ENCODE measurements at regions not wholly inside any gene's neighbourhood (a gene's known extent, or its start where the extent isn't known, plus 50 kb on each side); places are given as distances from the start of the nearest gene placed in this dataset.

DNA sequence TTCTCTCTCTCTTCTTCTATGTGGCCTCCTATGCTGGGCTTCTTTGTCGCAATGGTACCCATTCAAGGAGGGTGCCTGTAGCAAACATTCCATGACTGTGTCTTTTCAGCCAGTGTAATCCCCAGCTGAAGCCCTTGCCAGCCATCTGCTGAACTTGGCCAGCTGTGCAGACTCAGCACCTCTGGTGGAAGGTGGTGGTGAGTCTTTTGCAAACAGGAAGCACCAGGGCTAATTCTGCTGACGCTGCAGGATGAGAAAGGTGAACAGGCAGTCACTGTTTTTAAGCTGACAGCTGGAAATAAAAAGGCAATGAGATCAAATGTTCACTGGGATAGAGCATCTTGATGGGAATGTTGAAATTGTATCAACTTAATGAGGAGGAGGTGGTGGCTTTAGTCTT, 298.7 kb upstream of the CLNK start:
- Mint-ChIP-seq H3K27ac (no peak overlapping the region), H3K9me3 (ENCODE audit: low read depth) (no peaks in the 10 kb centered on the region), H3K36me3 (ENCODE audit: insufficient read depth) (no peaks in the 10 kb centered on the region), H3K4me1 (ENCODE audit: low read depth) (peaks cover 34% of the 10 kb centered on the region), H3K4me3 (ENCODE audit: low read depth) (no peak overlapping the region), H3K27me3 (peaks cover 49% of the 10 kb centered on the region)
- TF ChIP-seq, protein P1, sequence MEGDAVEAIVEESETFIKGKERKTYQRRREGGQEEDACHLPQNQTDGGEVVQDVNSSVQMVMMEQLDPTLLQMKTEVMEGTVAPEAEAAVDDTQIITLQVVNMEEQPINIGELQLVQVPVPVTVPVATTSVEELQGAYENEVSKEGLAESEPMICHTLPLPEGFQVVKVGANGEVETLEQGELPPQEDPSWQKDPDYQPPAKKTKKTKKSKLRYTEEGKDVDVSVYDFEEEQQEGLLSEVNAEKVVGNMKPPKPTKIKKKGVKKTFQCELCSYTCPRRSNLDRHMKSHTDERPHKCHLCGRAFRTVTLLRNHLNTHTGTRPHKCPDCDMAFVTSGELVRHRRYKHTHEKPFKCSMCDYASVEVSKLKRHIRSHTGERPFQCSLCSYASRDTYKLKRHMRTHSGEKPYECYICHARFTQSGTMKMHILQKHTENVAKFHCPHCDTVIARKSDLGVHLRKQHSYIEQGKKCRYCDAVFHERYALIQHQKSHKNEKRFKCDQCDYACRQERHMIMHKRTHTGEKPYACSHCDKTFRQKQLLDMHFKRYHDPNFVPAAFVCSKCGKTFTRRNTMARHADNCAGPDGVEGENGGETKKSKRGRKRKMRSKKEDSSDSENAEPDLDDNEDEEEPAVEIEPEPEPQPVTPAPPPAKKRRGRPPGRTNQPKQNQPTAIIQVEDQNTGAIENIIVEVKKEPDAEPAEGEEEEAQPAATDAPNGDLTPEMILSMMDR (IDR thresholded peaks at IDR 0.05; ENCODE audit: unreplicated experiment): no peak
- DNase-seq (ENCODE audit: low spot score, unreplicated experiment): no peak

DNA sequence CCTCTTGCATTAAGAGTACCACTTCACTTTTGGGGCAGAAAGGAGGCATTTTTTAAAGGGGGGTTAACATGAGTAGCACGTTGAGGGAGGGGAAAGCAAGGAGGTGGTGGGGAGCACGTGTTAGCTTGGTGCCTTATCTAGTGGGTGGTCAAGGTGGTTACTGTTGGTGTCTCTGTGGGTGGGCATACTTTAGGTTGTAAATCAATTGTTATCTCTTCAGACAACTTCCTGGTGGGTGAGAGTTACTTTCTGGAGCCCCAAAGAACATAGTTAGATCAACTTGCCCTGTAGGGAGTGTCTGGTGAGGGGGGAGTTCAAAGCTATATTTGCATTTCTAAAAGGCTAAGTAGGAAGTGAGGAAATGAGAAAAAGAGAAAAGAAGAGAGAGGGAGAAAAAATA, 297.7 kb upstream of the CLNK start:
- H3K27ac Mint-ChIP-seq: peak overlapping the region; percentile 84
- H3K9me3 Mint-ChIP-seq (ENCODE audit: low read depth): no peaks in the 10 kb centered on the region
- no peaks in the 10 kb centered on the region for H3K36me3 Mint-ChIP-seq (ENCODE audit: insufficient read depth)
- no peak for DNase-seq (ENCODE audit: low spot score, unreplicated experiment)
- H3K4me3 Mint-ChIP-seq (ENCODE audit: low read depth): no peak overlapping the region
- TF ChIP-seq, protein P1 (IDR thresholded peaks at IDR 0.05; ENCODE audit: unreplicated experiment): no peak
- H3K4me1 Mint-ChIP-seq (ENCODE audit: low read depth): peaks cover 34% of the 10 kb centered on the region
- peaks cover 57% of the 10 kb centered on the region for H3K27me3 Mint-ChIP-seq

DNA sequence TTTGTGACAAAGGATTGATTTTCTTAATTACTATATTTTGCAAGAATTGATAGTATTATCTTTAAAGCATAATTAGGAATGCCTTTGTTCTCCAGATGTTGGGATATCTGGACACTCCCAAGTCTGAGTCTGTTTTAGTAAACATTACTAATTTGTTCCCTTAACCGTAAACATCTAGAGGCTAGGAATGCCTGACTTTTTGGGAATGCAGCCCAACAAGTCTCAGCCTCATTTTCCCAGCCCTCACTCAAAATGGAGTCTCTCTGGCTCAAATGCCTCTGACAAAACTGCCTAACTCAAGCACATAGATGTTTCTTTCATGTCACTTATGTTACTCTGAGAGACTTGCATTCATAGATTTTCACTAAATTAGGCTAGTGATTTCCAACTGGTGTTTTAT, 297.0 kb upstream of the CLNK start:
- Mint-ChIP-seq H3K27me3 (peaks cover 61% of the 10 kb centered on the region), H3K4me1 (ENCODE audit: low read depth) (peaks cover 34% of the 10 kb centered on the region), H3K36me3 (ENCODE audit: insufficient read depth) (no peaks in the 10 kb centered on the region), H3K9me3 (ENCODE audit: low read depth) (no peaks in the 10 kb centered on the region), H3K4me3 (ENCODE audit: low read depth) (no peak overlapping the region), H3K27ac (peak overlapping the region; percentile 84)
- TF ChIP-seq, protein P1 (IDR thresholded peaks at IDR 0.05; ENCODE audit: unreplicated experiment): no peak
- no peak for DNase-seq (ENCODE audit: low spot score, unreplicated experiment)

DNA sequence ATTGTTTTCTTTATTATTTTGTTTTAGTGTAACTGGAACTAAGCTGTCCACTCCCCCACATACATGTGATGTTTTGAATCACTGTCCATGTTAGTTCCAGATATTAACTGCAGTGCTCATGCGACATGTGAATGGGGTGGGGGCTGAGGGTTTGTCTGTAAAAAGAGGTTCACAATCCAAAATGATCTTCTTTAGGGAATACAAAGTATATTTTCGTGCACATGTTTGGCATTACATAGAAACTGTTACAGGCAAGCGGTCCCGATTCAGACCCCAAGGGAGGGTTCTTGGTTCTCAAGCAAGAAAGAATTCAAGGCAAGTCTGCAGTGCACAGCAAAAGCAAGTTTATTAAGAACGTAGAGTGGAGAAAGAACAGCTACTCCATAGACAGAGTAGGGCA, 296.5 kb upstream of the CLNK start:
- Mint-ChIP-seq H3K27ac (peak overlapping the region; percentile 84), H3K4me1 (ENCODE audit: low read depth) (peaks cover 34% of the 10 kb centered on the region), H3K9me3 (ENCODE audit: low read depth) (no peaks in the 10 kb centered on the region), H3K27me3 (peaks cover 63% of the 10 kb centered on the region), H3K36me3 (ENCODE audit: insufficient read depth) (no peaks in the 10 kb centered on the region), H3K4me3 (ENCODE audit: low read depth) (no peak overlapping the region)
- no peak for DNase-seq (ENCODE audit: low spot score, unreplicated experiment)
- TF ChIP-seq, protein P1 (IDR thresholded peaks at IDR 0.05; ENCODE audit: unreplicated experiment): no peak

DNA sequence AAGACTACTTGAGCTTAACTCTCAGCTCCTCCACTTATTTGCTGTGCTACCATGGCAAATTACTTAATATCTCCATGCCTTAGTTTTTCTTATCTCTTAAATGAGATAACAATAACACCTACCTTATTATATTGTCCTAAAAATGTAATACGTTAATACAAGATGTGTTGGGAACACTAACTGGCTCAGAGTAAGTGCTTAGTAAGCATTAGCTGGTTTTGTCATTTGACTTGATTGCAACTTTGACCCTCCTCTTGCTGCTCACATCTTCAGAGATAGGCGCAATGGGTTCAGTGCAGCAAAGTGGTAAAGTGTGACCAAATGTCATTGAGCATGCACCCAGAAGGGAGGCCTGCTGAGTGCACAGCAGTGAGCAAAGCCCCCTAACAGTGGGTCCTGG, 294.5 kb upstream of the CLNK start:
- Mint-ChIP-seq H3K27ac (no peak overlapping the region), H3K4me3 (ENCODE audit: low read depth) (no peak overlapping the region), H3K4me1 (ENCODE audit: low read depth) (peaks cover 26% of the 10 kb centered on the region), H3K9me3 (ENCODE audit: low read depth) (no peaks in the 10 kb centered on the region), H3K27me3 (peaks cover 65% of the 10 kb centered on the region), H3K36me3 (ENCODE audit: insufficient read depth) (no peaks in the 10 kb centered on the region)
- no peak for DNase-seq (ENCODE audit: low spot score, unreplicated experiment)
- TF ChIP-seq, protein P1 (IDR thresholded peaks at IDR 0.05; ENCODE audit: unreplicated experiment): no peak

All from progenitor cell of endocrine pancreas (in vitro differentiated cells).